Neuronal stem cell (in vitro differentiated cells): ENCODE measurements at regions not wholly inside any gene's neighbourhood (a gene's known extent, or its start where the extent isn't known, plus 50 kb on each side); places are given as distances from the start of the nearest gene placed in this dataset.

Experiments
- DNase-seq: peaks from one replicate; pipeline ENCODE4 v3.0.0-alpha.2; 2013; ENCODE audit warnings: low spot score
- H2AFZ ChIP-seq: one replicate; pipeline ENCODE4 v1.6.1; 2013; ENCODE audit warnings: mild to moderate bottlenecking, low read length, inconsistent platforms
- H2AK5ac ChIP-seq: 2 replicates; pipeline ENCODE4 v1.6.1; 2013; ENCODE audit warnings: low read depth, mild to moderate bottlenecking, inconsistent platforms, low read length, moderate library complexity, mixed read lengths
- H2BK120ac ChIP-seq: 2 replicates; pipeline ENCODE4 v1.6.1; 2013; ENCODE audit warnings: low read depth, mild to moderate bottlenecking, inconsistent platforms, low read length, moderate library complexity, mixed read lengths
- H2BK12ac ChIP-seq: one replicate; pipeline ENCODE4 v1.6.1; 2013; ENCODE audit warnings: low read length, inconsistent platforms
- H2BK15ac ChIP-seq: 2 replicates; pipeline ENCODE4 v1.6.1; 2013; ENCODE audit warnings: mild to moderate bottlenecking, low read length, inconsistent platforms, mixed read lengths
- H2BK5ac ChIP-seq: one replicate; pipeline ENCODE4 v1.6.1; 2013; ENCODE audit warnings: inconsistent platforms, mild to moderate bottlenecking, low read length, moderate library complexity
- H3K14ac ChIP-seq: one replicate; pipeline ENCODE4 v1.6.1; 2013; ENCODE audit warnings: low read length, inconsistent platforms
- H3K18ac ChIP-seq: 2 replicates; pipeline ENCODE4 v1.6.1; 2013; ENCODE audit warnings: low read length, inconsistent platforms
- H3K23ac ChIP-seq: 2 replicates; pipeline ENCODE4 v1.6.1; 2013; ENCODE audit warnings: low read depth, mild to moderate bottlenecking, mixed read lengths, low read length, inconsistent platforms; ENCODE audit not compliant: poor library complexity
- H3K27ac ChIP-seq: replicated peaks from 3 replicates; pipeline ENCODE4 v1.5.1; 2013; ENCODE audit warnings: low read length, inconsistent platforms
- H3K27me3 ChIP-seq, 3 experiments: 2 replicates each; pipeline ENCODE4 v1.6.1; 2013; ENCODE audit warnings: low read length in 3 of 3, mild to moderate bottlenecking in 2 of 3, inconsistent platforms in 1 of 3, low read depth in 1 of 3, mixed read lengths in 1 of 3, moderate library complexity in 1 of 3; ENCODE audit not compliant: control insufficient read depth in 3 of 3, insufficient read depth in 3 of 3
- H3K36me3 ChIP-seq, 2 donors: replicated peaks in 1 of 2; 2 replicates each; pipeline ENCODE4 v1.6.1; 2013; ENCODE audit warnings: low read length in 2 of 2; ENCODE audit not compliant: control insufficient read depth in 2 of 2, insufficient read depth in 2 of 2
- H3K4ac ChIP-seq: 2 replicates; pipeline ENCODE4 v1.6.1; 2013; ENCODE audit warnings: inconsistent platforms, mild to moderate bottlenecking, low read length, moderate library complexity
- H3K4me1 ChIP-seq, 2 donors: 1 replicate in 1 of 2; 2 replicates in 1 of 2; pipeline ENCODE4 v1.6.1; 2013; ENCODE audit warnings: low read length in 2 of 2, low read depth in 1 of 2; ENCODE audit not compliant: control insufficient read depth in 2 of 2, insufficient read depth in 1 of 2
- H3K4me2 ChIP-seq: one replicate; pipeline ENCODE4 v1.6.1; 2013; ENCODE audit warnings: mild to moderate bottlenecking, low read length, inconsistent platforms; ENCODE audit not compliant: insufficient read depth, poor library complexity, severe bottlenecking
- H3K4me3 ChIP-seq, 2 donors: 2 replicates each; pipeline ENCODE4 v1.5.1; 2013; ENCODE audit warnings: low read length in 2 of 2, mild to moderate bottlenecking in 2 of 2, inconsistent platforms in 1 of 2, moderate library complexity in 1 of 2
- H3K79me1 ChIP-seq: one replicate; pipeline ENCODE4 v1.6.1; 2013; ENCODE audit warnings: low read depth, mild to moderate bottlenecking, inconsistent platforms, low read length, moderate library complexity
- H3K9ac ChIP-seq: one replicate; pipeline ENCODE4 v1.6.1; 2013; ENCODE audit warnings: mild to moderate bottlenecking, low read depth, low read length, inconsistent platforms; ENCODE audit not compliant: poor library complexity
- H3K9me3 ChIP-seq, 2 donors: replicated peaks in 1 of 2; 2 replicates each; pipeline versions ENCODE3 to v1.6.1; 2013; ENCODE audit warnings: low read length in 2 of 2, mild to moderate bottlenecking in 2 of 2, inconsistent platforms in 1 of 2, low read depth in 1 of 2, mixed read lengths in 1 of 2, moderate library complexity in 1 of 2; ENCODE audit not compliant: control insufficient read depth in 2 of 2, insufficient read depth in 1 of 2
- H4K8ac ChIP-seq: one replicate; pipeline ENCODE4 v1.6.1; 2013; ENCODE audit warnings: low read depth, mild to moderate bottlenecking, inconsistent platforms, low read length, moderate library complexity
- H4K91ac ChIP-seq: one replicate; pipeline ENCODE4 v1.6.1; 2013; ENCODE audit warnings: low read length, low read depth, mild to moderate bottlenecking, inconsistent platforms; ENCODE audit not compliant: poor library complexity
- WGBS, 2 donors: extraction: QIAGEN DNeasy Blood & Tissue Kit; methylation state at CpG; one replicate each; pipeline ENCODE4 v1.1.7; 2013; ENCODE audit warnings: missing lambda C conversion rate in 2 of 2, mixed read lengths in 1 of 2; ENCODE audit not compliant: insufficient read length in 2 of 2, insufficient replicate concordance in 1 of 2; ENCODE audit errors: extremely low coverage in 2 of 2; 5-methylcytosine and 5-hydroxymethylcytosine counted together

DNA sequence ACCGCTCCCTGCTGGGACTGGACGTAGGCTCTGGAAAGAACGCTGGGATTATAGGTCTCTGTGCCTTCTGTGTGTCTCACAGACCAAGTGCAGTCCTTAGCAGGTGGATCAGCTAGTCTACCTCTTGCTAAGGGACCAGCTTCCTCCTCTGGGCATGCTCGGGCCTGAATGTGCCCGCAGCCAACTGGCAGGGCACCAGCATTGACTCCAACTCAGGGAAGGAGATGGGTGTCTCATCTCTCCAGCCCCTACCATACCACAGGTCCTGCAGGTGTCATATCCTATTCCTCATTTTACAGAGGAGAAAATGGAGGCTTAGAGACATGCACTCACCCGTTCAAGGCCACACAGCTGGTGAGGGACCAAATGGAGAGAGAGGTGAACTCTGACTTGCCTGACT, 340.2 kb downstream of the PTPRU start:
- H2AK5ac ChIP-seq, result no peak overlapping the region
- H2BK12ac ChIP-seq, result no peak overlapping the region
- H3K23ac ChIP-seq, result no peak overlapping the region
- DNase-seq, result no peak
- H3K9me3 ChIP-seq, result no peaks in the 10 kb centered on the region
- no peak overlapping the region for H3K4me3 ChIP-seq
- H2AFZ ChIP-seq, result no peak overlapping the region
- no peak overlapping the region for H3K27ac ChIP-seq
- no peaks in the 10 kb centered on the region for H3K36me3 ChIP-seq
- H3K4me1 ChIP-seq, result peaks cover 0 to 4% of the 10 kb centered on the region in 2 donors
- H3K9ac ChIP-seq, result no peak overlapping the region
- WGBS, 2 donors, result no CpG with 5 or more reads among the region's 6 CpGs
- H3K79me1 ChIP-seq, result no peaks in the 10 kb centered on the region
- H3K14ac ChIP-seq, result no peak overlapping the region
- H4K91ac ChIP-seq, result no peak overlapping the region
- H2BK5ac ChIP-seq, result no peak overlapping the region
- H2BK120ac ChIP-seq, result no peak overlapping the region
- peak overlapping the region; percentile 5 for H3K18ac ChIP-seq
- H2BK15ac ChIP-seq, result no peak overlapping the region
- no peak overlapping the region for H3K4ac ChIP-seq
- H3K4me2 ChIP-seq, result no peak overlapping the region
- no peak overlapping the region for H4K8ac ChIP-seq
- no peaks in the 10 kb centered on the region for H3K27me3 ChIP-seq

DNA sequence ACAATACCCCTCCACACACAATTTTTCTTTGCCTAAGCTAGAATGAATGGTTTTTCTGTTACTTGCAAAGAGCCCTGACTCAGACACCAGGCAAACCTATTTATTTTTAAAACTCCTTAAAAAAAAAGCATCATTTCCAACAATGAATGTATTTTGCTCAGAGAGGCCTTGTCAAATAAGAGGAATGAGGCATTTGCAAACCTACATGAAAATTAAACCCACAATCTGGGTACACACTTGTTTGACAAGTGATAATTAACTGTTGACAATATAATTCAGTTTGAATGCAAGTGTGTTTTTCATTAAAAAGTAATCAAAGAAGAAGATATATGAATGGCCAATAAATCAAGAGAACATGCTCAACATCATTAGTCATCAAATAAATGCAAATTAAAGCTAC, 339.5 kb downstream of the PTPRU start:
- no peak for DNase-seq
- Histone ChIP-seq H2AFZ (no peak overlapping the region), H3K36me3 (no peaks in the 10 kb centered on the region), H3K4me2 (no peak overlapping the region), H3K4ac (no peak overlapping the region), H3K27ac (no peak overlapping the region), H2BK12ac (no peak overlapping the region), H3K79me1 (no peaks in the 10 kb centered on the region), H3K18ac (no peak overlapping the region), H4K8ac (no peak overlapping the region), H2BK15ac (no peak overlapping the region), H4K91ac (no peak overlapping the region), H3K9ac (no peak overlapping the region), H3K4me3 (no peak overlapping the region), H3K9me3 (no peaks in the 10 kb centered on the region), H3K23ac (no peak overlapping the region), H2BK120ac (no peak overlapping the region), H3K4me1 (peaks cover 0 to 4% of the 10 kb centered on the region in 2 donors), H2AK5ac (no peak overlapping the region), H3K27me3 (no peaks in the 10 kb centered on the region), H2BK5ac (no peak overlapping the region), H3K14ac (no peak overlapping the region)

DNA sequence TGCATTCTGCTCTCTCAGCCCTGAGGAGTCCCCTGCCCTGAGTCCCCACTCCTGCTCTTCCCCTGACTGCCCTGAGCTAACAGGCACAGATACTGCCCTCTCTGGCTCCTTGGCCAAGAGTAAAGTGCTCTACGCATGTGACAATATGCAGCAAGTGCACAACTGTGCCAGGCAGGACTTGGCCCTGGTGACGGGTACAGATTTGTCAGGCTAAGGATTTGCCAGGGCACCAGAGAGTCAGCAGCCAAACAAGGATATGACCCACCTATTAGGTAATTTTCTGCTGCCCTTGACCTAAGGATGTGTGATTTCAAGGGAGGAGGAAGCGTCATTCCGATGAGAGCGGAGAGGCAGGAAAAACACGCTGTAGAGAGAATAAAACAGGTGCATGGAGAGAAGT, 339.0 kb downstream of the PTPRU start:
- H3K4ac ChIP-seq, result peak overlapping the region; percentile 24
- H2BK12ac ChIP-seq, result no peak overlapping the region
- H3K14ac ChIP-seq, result no peak overlapping the region
- H2AK5ac ChIP-seq, result peak overlapping the region; percentile 42
- H3K9me3 ChIP-seq, result no peaks in the 10 kb centered on the region
- H2BK5ac ChIP-seq, result no peak overlapping the region
- no peaks in the 10 kb centered on the region for H3K79me1 ChIP-seq
- H3K4me3 ChIP-seq, result no peak overlapping the region
- no peak overlapping the region for H3K27ac ChIP-seq
- H3K23ac ChIP-seq, result no peak overlapping the region
- no peaks in the 10 kb centered on the region for H3K27me3 ChIP-seq
- H3K18ac ChIP-seq, result no peak overlapping the region
- H2BK120ac ChIP-seq, result no peak overlapping the region
- DNase-seq, result no peak
- no peak overlapping the region for H3K4me2 ChIP-seq
- H2AFZ ChIP-seq, result no peak overlapping the region
- no CpG with 5 or more reads among the region's 6 CpGs for WGBS, 2 donors
- no peak overlapping the region for H3K9ac ChIP-seq
- H4K8ac ChIP-seq, result no peak overlapping the region
- H3K36me3 ChIP-seq, result no peaks in the 10 kb centered on the region
- H4K91ac ChIP-seq, result peak overlapping the region; percentile 24
- no peak overlapping the region for H2BK15ac ChIP-seq
- H3K4me1 ChIP-seq, result peaks cover 0 to 4% of the 10 kb centered on the region in 2 donors

- Histone ChIP-seq H3K4me1 (peaks cover 0 to 4% of the 10 kb centered on the region in 2 donors), H2AK5ac (peak overlapping the region; percentile 42), H3K36me3 (no peaks in the 10 kb centered on the region), H3K4me3 (no peak overlapping the region), H3K4ac (no peak overlapping the region), H3K9me3 (no peaks in the 10 kb centered on the region), H3K79me1 (no peaks in the 10 kb centered on the region), H3K23ac (no peak overlapping the region), H3K4me2 (no peak overlapping the region), H2AFZ (no peak overlapping the region), H2BK15ac (no peak overlapping the region), H3K27me3 (no peaks in the 10 kb centered on the region), H4K91ac (no peak overlapping the region), H2BK120ac (no peak overlapping the region), H2BK12ac (no peak overlapping the region), H2BK5ac (no peak overlapping the region), H4K8ac (no peak overlapping the region), H3K27ac (no peak overlapping the region), H3K9ac (no peak overlapping the region), H3K14ac (no peak overlapping the region), H3K18ac (no peak overlapping the region)
- no CpG with 5 or more reads among the region's 2 CpGs for WGBS, 2 donors
- DNase-seq, result no peak
These were observed 338.5 kb downstream of the PTPRU start for GRCh38 chr1:29574871-29575270.
